HG03378 (cell line): ENCODE measurements at regions not wholly inside any gene's neighbourhood (a gene's known extent, or its start where the extent isn't known, plus 50 kb on each side); places are given as distances from the start of the nearest gene placed in this dataset.

Source experiments
- ATAC-seq: cut with Tn5 transposase; IDR thresholded peaks from one replicate; pipeline ENCODE4 v1.9.1; 2021; ENCODE audit warnings: mild to moderate bottlenecking, moderate library complexity; ENCODE audit not compliant: unreplicated experiment

- ATAC-seq: no peak
Observed at GRCh38 chr1:116819081-116819480, 64.9 kb downstream of the CD2 start.

- ATAC-seq: no peak
Observed at GRCh38 chr1:116820369-116820768, 66.1 kb downstream of the CD2 start.

GRCh38 chr1:116821763-116822162 is 67.5 kb downstream of the CD2 start:
- ATAC-seq: no peak

- no peak for ATAC-seq
Observed at GRCh38 chr1:116824631-116825206, 70.5 kb downstream of the CD2 start.

GRCh38 chr1:116825207-116825719 is 71.0 kb downstream of the CD2 start:
- ATAC-seq: no peak

GRCh38 chr1:116825720-116826438 is 71.6 kb downstream of the CD2 start:
- no peak for ATAC-seq

GRCh38 chr1:116826818-116827606 is 72.8 kb downstream of the CD2 start:
- peak; percentile 87 for ATAC-seq

GRCh38 chr1:116827607-116828105 is 73.4 kb downstream of the CD2 start:
- no peak for ATAC-seq

GRCh38 chr1:116832308-116832931 is 77.3 kb upstream of the PTGFRN start:
- ATAC-seq: no peak

- no peak for ATAC-seq
Observed at GRCh38 chr1:116832932-116833578, 76.7 kb upstream of the PTGFRN start.

- no peak for ATAC-seq
Observed at GRCh38 chr1:116833718-116834117, 76.0 kb upstream of the PTGFRN start.

- ATAC-seq: no peak
Observed at GRCh38 chr1:116834595-116834994, 75.1 kb upstream of the PTGFRN start.

GRCh38 chr1:116835161-116835560 is 74.6 kb upstream of the PTGFRN start:
- ATAC-seq: no peak

GRCh38 chr1:116836099-116836498 is 73.6 kb upstream of the PTGFRN start:
- no peak for ATAC-seq

GRCh38 chr1:116841569-116842344 is 68.0 kb upstream of the PTGFRN start:
- ATAC-seq: no peak

- ATAC-seq: no peak
Observed at GRCh38 chr1:116842654-116843053, 67.1 kb upstream of the PTGFRN start.

- ATAC-seq: no peak
Observed at GRCh38 chr1:116844775-116845174, 64.9 kb upstream of the PTGFRN start.

GRCh38 chr1:116847190-116847589 is 62.5 kb upstream of the PTGFRN start:
- no peak for ATAC-seq

GRCh38 chr1:116847688-116848531 is 61.8 kb upstream of the PTGFRN start:
- ATAC-seq: no peak
